SK-N-SH treated with all-trans-retinoic acid at 6 μM for 48 hours (cell line): ENCODE measurements at regions not wholly inside any gene's neighbourhood (a gene's known extent, or its start where the extent isn't known, plus 50 kb on each side); places are given as distances from the start of the nearest gene placed in this dataset.

Experiments
- ATAC-seq: fragments of 200-7000 bp; cut with Tn5 transposase; 3 replicates; pipeline ENCODE4 v1.9.1; 2020; ENCODE audit warnings: mild to moderate bottlenecking, moderate library complexity
- ARNTL ChIP-seq: fragments of 450-650 bp; formaldehyde crosslinking; IDR thresholded peaks from 2 replicates; pipeline ENCODE4 v1.5.0; 2020; ENCODE audit warnings: low read depth, mild to moderate bottlenecking, moderate library complexity, borderline replicate concordance
- BACH2 ChIP-seq: fragments of 250-450 bp; sonication (Bioruptor Pico); IDR thresholded peaks from 2 replicates; pipeline ENCODE4 v1.9.0; 2021; ENCODE audit warnings: mild to moderate bottlenecking, borderline replicate concordance
- CREB5 ChIP-seq: fragments of 250-450 bp; sonication (Bioruptor Pico); IDR thresholded peaks from 2 replicates; pipeline ENCODE4 v1.5.1; 2020; ENCODE audit warnings: low read depth, mild to moderate bottlenecking, moderate library complexity
- CSDC2 ChIP-seq: fragments of 250-450 bp; sonication (Bioruptor Pico); IDR thresholded peaks from 2 replicates; pipeline ENCODE4 v1.5.0; 2020; ENCODE audit warnings: mild to moderate bottlenecking, moderate library complexity
- CSRNP3 ChIP-seq: fragments of 250-450 bp; sonication (Bioruptor Pico); IDR thresholded peaks from 2 replicates; pipeline ENCODE4 v1.5.1; 2021; ENCODE audit warnings: mild to moderate bottlenecking, moderate library complexity
- ESRRG ChIP-seq: fragments of 250-450 bp; sonication (Bioruptor Pico); IDR thresholded peaks from 2 replicates; pipeline ENCODE4 v1.6.1; 2021; ENCODE audit warnings: mild to moderate bottlenecking
- GLIS3 ChIP-seq: fragments of 250-450 bp; sonication (Bioruptor Pico); IDR thresholded peaks from 2 replicates; pipeline ENCODE4 v1.5.0; 2020; ENCODE audit warnings: mild to moderate bottlenecking, moderate library complexity
- OSR1 ChIP-seq: fragments of 250-450 bp; sonication (Bioruptor Pico); IDR thresholded peaks from 2 replicates; pipeline ENCODE4 v1.8.0; 2022; ENCODE audit warnings: moderate library complexity, mild to moderate bottlenecking, inconsistent platforms
- PATZ1 ChIP-seq: fragments of 250-450 bp; sonication (Bioruptor Pico); IDR thresholded peaks from 2 replicates; pipeline ENCODE4 v1.8.0; 2020; ENCODE audit warnings: mild to moderate bottlenecking, moderate library complexity, borderline replicate concordance
- POU6F1 ChIP-seq: fragments of 250-450 bp; sonication (Bioruptor Pico); IDR thresholded peaks from 2 replicates; pipeline ENCODE4 v1.8.0; 2021; ENCODE audit warnings: low read depth, mild to moderate bottlenecking, moderate library complexity, borderline replicate concordance
- RARB ChIP-seq: fragments of 250-450 bp; sonication (Bioruptor Pico); IDR thresholded peaks from 2 replicates; pipeline ENCODE4 v1.8.0; 2021; ENCODE audit warnings: mild to moderate bottlenecking, moderate library complexity
- SNAI2 ChIP-seq: fragments of 250-450 bp; sonication (Bioruptor Pico); IDR thresholded peaks from 2 replicates; pipeline ENCODE4 v1.5.0; 2020; ENCODE audit warnings: mild to moderate bottlenecking, moderate library complexity
- TOX ChIP-seq: fragments of 250-450 bp; sonication (Bioruptor Pico); IDR thresholded peaks from 2 replicates; pipeline ENCODE4 v1.8.0; 2021; ENCODE audit warnings: mild to moderate bottlenecking, moderate library complexity, borderline replicate concordance
- TSHZ2 ChIP-seq: fragments of 250-450 bp; sonication (Bioruptor Pico); IDR thresholded peaks from 2 replicates; pipeline ENCODE4 v1.5.0; 2020; ENCODE audit warnings: mild to moderate bottlenecking, moderate library complexity
- ZC3H10 ChIP-seq: fragments of 250-450 bp; sonication (Bioruptor Pico); IDR thresholded peaks from 2 replicates; pipeline ENCODE4 v1.5.1; 2021; ENCODE audit warnings: mild to moderate bottlenecking, moderate library complexity
- ZFP3 ChIP-seq: fragments of 250-450 bp; sonication (Bioruptor Pico); IDR thresholded peaks from 2 replicates; pipeline ENCODE4 v1.5.0; 2020; ENCODE audit warnings: mild to moderate bottlenecking, moderate library complexity
- ZFP30 ChIP-seq: fragments of 450-650 bp; formaldehyde crosslinking; IDR thresholded peaks from 2 replicates; pipeline ENCODE4 v1.5.0; 2022; ENCODE audit warnings: mild to moderate bottlenecking, moderate library complexity
- ZNF70 ChIP-seq: fragments of 450-650 bp; formaldehyde crosslinking; IDR thresholded peaks from 2 replicates; pipeline ENCODE4 v1.5.0; 2020; ENCODE audit warnings: mild to moderate bottlenecking, moderate library complexity

GRCh38 chr18:10266334-10266590 is 188.2 kb upstream of the APCDD1 start:
- no peak for ATAC-seq
- TF ChIP-seq POU6F1 (CRISPR knock-in tag) = no peak
- TF ChIP-seq PATZ1 = no peak
- TF ChIP-seq ESRRG (CRISPR knock-in tag) = no peak
- no peak for TF ChIP-seq ZC3H10 (CRISPR knock-in tag)
- no peak for TF ChIP-seq BACH2 (CRISPR knock-in tag)
- no peak for TF ChIP-seq ARNTL (CRISPR knock-in tag)
- TF ChIP-seq ZNF70 = no peak
- no peak for TF ChIP-seq CSRNP3 (CRISPR knock-in tag)
- TF ChIP-seq GLIS3 (CRISPR knock-in tag) = no peak
- TF ChIP-seq ZFP30 (CRISPR knock-in tag) = no peak
- no peak for TF ChIP-seq TSHZ2 (CRISPR knock-in tag)
- TF ChIP-seq CREB5 (CRISPR knock-in tag) = no peak
- no peak for TF ChIP-seq OSR1
- TF ChIP-seq CSDC2 (CRISPR knock-in tag) = no peak
- TF ChIP-seq ZFP3 (CRISPR knock-in tag) = no peak
- no peak for TF ChIP-seq SNAI2 (CRISPR knock-in tag)

GRCh38 chr18:10269261-10269660 is 185.2 kb upstream of the APCDD1 start:
- TF ChIP-seq CSRNP3 (CRISPR knock-in tag) (no peak), TSHZ2 (CRISPR knock-in tag) (no peak), GLIS3 (CRISPR knock-in tag) (no peak), ZNF70 (no peak), PATZ1 (no peak), TOX (CRISPR knock-in tag) (no peak), ZFP30 (CRISPR knock-in tag) (no peak), RARB (CRISPR knock-in tag) (no peak), ZFP3 (CRISPR knock-in tag) (no peak), SNAI2 (CRISPR knock-in tag) (no peak)
- no peak for ATAC-seq
